ENCODE measurements at regions not wholly inside any gene's neighbourhood (a gene's known extent, or its start where the extent isn't known, plus 50 kb on each side); places are given as distances from the start of the nearest gene placed in this dataset.

- TF ChIP-seq EZH2 (IDR thresholded peaks at IDR 0.05; ENCODE audit: insufficient read depth, poor library complexity, severe bottlenecking) (no peak), EZH2phosphoT487 (IDR thresholded peaks at IDR 0.05; ENCODE audit: insufficient read depth, low read depth) (no peak)
These were observed 278.4 kb upstream of the DDX18 start for GRCh38 chr2:117536139-117536538.
